ENCODE measurements at regions not wholly inside any gene's neighbourhood (a gene's known extent, or its start where the extent isn't known, plus 50 kb on each side); places are given as distances from the start of the nearest gene placed in this dataset.

DNA sequence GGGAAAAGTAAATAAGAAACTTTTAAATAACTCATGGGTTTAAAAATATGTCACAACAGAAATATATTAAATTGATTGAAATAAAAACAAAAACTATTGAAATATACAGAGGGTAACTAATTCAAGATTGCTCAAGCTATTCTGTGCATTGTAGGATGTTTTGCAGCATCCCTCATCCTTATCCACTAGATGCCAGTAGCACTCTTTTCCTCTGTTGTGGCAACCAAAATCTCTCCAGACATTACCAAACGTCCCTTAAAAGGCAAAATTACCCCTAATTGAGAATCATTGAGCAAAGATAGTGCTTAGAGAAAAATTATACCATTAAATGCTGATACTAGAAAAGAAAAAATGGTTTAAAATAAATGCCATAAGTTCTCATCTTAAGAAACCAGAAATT lies 682.6 kb downstream of the RWDD3 start:
- no peak for TF ChIP-seq ZFX (IDR thresholded peaks at IDR 0.05; ENCODE audit: borderline replicate concordance)
- TF ChIP-seq, protein P1, sequence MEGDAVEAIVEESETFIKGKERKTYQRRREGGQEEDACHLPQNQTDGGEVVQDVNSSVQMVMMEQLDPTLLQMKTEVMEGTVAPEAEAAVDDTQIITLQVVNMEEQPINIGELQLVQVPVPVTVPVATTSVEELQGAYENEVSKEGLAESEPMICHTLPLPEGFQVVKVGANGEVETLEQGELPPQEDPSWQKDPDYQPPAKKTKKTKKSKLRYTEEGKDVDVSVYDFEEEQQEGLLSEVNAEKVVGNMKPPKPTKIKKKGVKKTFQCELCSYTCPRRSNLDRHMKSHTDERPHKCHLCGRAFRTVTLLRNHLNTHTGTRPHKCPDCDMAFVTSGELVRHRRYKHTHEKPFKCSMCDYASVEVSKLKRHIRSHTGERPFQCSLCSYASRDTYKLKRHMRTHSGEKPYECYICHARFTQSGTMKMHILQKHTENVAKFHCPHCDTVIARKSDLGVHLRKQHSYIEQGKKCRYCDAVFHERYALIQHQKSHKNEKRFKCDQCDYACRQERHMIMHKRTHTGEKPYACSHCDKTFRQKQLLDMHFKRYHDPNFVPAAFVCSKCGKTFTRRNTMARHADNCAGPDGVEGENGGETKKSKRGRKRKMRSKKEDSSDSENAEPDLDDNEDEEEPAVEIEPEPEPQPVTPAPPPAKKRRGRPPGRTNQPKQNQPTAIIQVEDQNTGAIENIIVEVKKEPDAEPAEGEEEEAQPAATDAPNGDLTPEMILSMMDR (IDR thresholded peaks at IDR 0.05), result peak; percentile 42
- no peak overlapping the region for H3K27ac ChIP-seq

DNA sequence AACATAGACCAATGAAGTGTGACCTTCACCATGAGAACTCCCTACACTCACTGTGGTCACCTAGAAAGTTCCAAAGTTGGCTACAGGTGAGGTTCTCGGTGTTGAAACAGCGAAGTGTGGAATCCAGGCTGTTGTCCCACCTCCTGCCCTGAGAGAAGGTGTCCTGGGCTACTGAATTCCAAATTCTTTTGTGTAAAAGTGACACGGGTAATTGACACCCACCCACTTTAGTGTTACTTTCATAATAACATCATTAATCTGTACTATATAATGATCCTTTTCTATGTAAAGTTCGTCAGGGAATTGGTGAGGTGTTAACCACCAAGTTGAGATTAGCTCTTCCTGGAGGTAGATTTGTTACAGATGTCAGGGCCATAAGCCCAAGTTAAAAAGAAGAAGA lies 690.7 kb downstream of the RWDD3 start:
- TF ChIP-seq, protein P1 (IDR thresholded peaks at IDR 0.05), result no peak
- TF ChIP-seq ZFX (IDR thresholded peaks at IDR 0.05; ENCODE audit: borderline replicate concordance), result no peak

DNA sequence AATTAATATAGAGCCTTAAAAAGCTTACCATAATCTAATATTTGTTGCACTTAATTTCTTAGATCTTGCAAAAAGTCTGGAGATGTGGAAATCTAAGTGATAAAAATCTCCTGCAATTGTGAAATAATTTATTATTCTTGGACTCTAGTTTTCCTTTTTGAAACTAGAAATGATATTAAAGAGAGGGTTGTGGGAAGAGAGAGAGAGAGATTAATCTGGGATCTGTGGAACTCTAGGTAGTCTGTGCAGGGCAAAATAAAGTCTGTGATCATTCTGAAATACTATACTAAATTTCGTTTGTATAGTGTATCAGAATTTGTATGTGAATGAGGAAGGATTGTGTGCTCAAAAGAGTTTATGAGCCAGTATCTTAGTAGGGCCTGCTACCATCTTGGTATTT lies 692.3 kb downstream of the RWDD3 start:
- H3K27ac ChIP-seq, result no peak overlapping the region
- TF ChIP-seq ZFX (IDR thresholded peaks at IDR 0.05; ENCODE audit: borderline replicate concordance), result no peak
- TF ChIP-seq, protein P1 (IDR thresholded peaks at IDR 0.05), result no peak

More for the DNA sequence above, 690.7 kb downstream of the RWDD3 start:
- no peak overlapping the region for H3K27ac ChIP-seq

DNA sequence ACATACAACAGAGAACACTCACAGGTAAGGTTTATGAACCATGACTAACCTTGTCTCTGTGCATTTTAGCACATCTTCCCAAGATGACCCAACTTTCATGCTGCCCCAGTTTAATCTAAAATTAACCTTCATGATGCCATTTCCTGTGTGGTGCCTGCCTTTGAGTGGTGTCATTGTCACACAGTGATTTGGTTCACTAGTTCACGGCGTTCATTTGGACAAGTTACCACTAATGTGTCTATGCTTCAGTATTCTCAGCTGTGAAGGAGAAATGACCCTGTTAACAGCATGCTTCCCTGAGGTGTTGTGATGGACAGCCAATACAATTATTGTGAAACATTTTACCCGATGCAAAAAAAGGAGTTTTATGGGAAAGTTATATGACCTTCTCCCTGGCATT lies 693.1 kb downstream of the RWDD3 start:
- TF ChIP-seq, protein P1 (IDR thresholded peaks at IDR 0.05), result no peak
- no peak for TF ChIP-seq ZFX (IDR thresholded peaks at IDR 0.05; ENCODE audit: borderline replicate concordance)
- no peak overlapping the region for H3K27ac ChIP-seq

DNA sequence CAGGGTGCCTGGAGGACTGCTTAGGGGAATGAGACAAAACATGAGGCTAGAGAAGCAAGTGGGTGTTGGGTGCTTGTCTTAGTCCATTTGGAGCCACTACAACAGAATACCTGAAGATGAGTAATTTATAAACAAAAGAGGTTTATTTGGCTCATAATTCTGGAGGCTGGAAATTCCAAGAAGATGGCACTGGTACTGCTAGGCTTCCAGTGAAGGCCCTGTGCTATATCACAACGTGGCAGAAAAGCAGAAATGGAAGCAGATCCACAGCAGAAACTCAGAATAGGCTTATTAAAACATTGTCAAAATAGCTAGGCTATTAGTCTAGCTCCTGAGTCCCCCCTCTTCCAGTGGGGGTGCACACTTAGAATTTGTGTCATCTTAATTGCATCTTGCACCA lies 701.7 kb downstream of the RWDD3 start:
- H3K27ac ChIP-seq, result no peak overlapping the region
- TF ChIP-seq, protein P1 (IDR thresholded peaks at IDR 0.05), result no peak
- no peak for TF ChIP-seq ZFX (IDR thresholded peaks at IDR 0.05; ENCODE audit: borderline replicate concordance)

DNA sequence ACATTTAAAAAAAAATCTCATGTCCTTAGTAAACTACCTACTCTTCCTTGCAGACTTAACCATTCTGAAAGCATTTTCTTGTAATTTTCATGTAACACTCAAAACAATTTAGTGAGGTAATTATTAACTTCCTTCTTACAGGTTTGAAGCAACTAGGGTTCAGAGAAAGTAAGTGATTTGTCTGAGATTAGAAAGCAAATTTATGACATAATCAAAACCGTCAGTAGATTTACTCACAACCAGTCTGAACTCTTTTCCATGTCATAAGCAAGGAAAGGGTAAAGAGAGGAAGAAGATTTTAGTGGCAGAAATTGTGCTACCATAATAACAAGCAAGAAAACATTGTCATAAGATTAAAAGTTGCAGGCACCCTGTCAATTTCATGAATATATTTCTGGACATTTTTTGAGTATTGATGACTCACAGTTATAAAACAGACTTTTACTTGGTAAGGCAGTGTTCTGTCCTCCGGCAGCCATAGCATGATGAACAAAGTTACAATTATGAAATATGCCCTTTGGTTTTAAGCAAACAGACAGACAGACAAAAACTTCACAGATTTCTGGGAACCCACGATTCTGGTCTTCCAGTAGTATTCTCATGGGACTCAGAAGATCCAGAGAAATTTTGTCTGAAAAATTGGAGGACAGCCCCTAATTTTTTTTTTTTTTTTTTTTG lies 707.2 kb downstream of the RWDD3 start:
- H3K27ac ChIP-seq, result no peak overlapping the region

DNA sequence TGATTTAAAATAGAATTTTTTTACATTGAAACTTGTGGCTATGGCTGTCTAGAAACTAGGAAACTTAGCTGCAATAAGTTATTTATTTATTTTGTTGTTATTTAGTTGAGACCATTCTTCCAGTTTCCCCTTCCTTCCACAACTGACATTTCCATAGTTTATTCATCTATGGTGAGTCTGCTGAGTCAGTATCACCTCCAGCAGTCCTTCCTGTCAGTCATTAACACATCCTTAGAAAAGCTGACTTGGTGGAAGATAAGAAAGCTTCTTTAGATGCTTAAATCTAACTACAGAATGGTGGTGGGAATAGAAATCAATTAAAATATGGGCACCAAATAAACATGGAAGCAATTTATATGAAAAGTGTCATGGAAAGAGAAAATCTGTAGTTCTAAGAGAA lies 714.0 kb downstream of the RWDD3 start:
- no peak overlapping the region for H3K27ac ChIP-seq
- TF ChIP-seq, protein P1 (IDR thresholded peaks at IDR 0.05), result no peak
- TF ChIP-seq ZFX (IDR thresholded peaks at IDR 0.05; ENCODE audit: borderline replicate concordance), result no peak

More for the DNA sequence above, 707.2 kb downstream of the RWDD3 start:
- TF ChIP-seq, protein P1 (IDR thresholded peaks at IDR 0.05), result no peak
- no peak for TF ChIP-seq ZFX (IDR thresholded peaks at IDR 0.05; ENCODE audit: borderline replicate concordance)
